Putamen (tissue), 1 donor: ENCODE measurements at regions not wholly inside any gene's neighbourhood (a gene's known extent, or its start where the extent isn't known, plus 50 kb on each side); places are given as distances from the start of the nearest gene placed in this dataset.
"Not testable (repeated sequence)": the region's sequence is repeated elsewhere in the genome, so short reads cannot be mapped to it uniquely, and the experiment has no call there.

Source experiments
- DNase-seq: peaks from one replicate; pipeline ENCODE4 v3.0.0-alpha.2; 2016; ENCODE audit warnings: low spot score

- peak; percentile 42 for DNase-seq
Measured at GRCh38 chr15:38128341-38128781, 124.3 kb upstream of the SPRED1 start.

GRCh38 chr15:38128921-38129320 is 123.7 kb upstream of the SPRED1 start:
- DNase-seq: no peak

DNA sequence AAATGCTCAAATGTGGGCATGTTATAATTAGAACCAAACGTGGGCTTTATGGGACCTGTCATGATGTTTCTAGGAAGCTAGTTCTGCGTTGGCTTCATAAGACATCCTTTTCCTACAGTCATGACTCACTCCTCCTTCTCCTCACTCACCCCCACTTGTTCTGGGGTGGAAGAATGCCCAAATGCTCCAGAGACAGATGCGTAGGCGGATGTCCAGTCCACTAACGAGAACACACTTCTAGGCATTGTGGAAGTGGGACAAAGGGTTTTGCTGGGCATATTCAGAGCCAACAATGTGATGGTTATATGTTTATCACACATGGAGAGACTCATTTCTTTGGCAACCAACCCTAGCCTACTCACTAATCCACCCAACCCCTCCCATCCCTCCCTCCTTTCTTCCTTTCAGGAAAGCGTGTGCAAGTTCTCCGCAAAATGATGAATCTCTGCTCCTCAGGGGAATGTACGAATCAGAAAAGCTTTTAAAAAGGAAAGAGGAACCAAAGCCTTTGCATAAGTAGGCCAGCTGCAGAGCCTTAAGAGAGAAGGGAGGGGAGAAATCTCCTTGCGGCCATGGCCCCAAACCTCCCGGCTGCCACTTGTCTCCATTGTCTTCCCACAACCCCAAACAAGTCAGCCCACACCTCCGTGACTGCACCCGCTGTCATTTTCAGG is 123.0 kb upstream of the SPRED1 start:
- peak; percentile 89 for DNase-seq

GRCh38 chr15:38130205-38130567 is 122.5 kb upstream of the SPRED1 start:
- no peak for DNase-seq

DNA sequence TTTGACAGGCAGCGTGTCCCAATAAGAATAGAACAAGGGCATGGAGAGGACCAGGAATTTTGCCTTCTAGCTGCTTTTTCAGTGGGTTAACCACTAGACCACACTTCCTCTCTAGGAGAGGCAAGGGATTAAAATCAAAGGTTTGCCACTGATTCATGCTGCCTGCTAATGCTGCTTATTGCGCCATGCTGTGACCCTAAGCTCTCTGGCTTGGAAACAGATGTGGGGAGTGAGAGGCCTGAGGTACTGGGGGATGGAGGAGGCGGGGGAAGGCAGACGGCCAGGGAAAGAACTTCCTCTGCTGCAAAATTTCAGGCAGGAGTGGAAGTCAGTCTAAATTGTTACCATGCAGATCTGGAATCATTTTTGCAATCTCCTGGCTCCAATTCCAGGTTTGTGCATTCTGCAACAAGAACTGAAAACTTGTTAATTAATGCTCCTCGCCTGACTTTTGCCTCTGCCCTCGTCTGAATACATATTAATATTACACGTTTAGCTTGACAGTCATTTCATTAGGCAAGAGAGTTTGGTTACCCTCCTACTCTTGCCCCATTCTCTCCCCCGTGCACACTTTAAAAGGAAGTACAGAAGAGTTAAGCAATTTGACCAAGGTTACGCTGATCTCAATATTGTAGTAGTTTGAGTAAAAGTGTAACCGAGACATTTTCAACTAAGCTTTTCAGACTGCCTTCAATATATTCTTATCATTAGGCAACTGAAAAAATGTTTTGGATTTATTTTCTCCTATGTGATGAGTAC is 121.7 kb upstream of the SPRED1 start:
- DNase-seq: peak; percentile 58

GRCh38 chr15:38134252-38134651 is 118.4 kb upstream of the SPRED1 start:
- no peak for DNase-seq

DNA sequence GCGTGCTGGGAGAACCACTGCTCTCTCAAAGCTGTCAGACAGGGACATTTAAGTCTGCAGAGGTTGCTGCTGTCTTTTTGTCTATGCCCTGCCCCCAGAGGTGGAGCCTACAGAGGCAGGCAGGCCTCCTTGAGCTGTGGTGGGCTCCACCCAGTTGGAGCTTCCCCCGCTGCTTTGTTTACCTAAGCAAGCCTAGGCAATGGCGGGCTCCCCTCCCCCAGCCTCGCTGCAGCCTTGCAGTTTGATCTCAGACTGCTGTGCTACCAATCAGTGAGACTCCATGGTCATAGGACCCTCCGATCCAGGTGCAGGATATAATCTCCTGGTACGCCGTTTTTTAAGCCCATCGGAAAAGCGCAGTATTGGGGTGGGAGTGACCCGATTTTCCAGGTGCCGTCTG is 110.4 kb upstream of the SPRED1 start:
- DNase-seq: not testable (repeated sequence)

DNA sequence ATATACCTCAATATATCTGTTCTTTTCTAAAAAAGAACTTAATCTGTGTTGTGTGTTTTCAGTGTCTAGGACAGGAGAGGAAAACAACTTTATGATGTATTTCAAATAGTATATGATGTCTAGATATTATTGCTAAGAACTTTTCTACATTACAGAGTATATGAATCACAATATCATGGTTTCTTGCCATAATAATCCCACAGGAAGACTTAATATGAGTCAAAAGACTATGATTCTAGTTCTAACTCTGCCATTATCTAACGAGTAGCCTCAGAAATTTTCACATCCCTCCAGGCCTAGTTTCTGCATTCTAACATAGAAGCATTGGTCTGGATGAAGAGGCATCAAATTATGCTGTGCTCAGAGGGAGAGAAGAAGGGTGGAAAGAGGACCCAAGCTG is 107.7 kb upstream of the SPRED1 start:
- DNase-seq: no peak

DNA sequence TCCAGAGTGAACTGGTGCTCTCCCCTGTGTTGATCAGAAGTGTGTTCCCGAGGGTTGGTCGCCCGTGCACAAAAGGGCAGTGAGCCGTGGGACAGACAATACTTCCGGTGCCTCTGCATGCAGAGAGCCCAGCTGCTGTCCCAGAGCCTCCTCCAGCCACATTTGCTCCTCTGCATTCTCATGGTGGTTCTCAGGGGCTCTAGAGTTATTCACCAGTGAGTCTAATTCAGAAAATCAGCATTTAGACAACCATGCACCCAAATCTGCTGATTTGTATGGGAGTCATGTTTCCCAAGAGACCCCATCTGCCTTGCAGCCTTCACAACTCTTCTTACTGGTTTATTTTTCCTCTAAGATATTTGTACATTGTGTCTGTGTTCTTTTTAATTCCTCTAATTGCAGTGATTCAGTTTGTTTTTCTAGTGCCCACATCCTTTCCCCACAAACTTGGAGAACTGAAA is 107.0 kb upstream of the SPRED1 start:
- peak; percentile 8 for DNase-seq

DNA sequence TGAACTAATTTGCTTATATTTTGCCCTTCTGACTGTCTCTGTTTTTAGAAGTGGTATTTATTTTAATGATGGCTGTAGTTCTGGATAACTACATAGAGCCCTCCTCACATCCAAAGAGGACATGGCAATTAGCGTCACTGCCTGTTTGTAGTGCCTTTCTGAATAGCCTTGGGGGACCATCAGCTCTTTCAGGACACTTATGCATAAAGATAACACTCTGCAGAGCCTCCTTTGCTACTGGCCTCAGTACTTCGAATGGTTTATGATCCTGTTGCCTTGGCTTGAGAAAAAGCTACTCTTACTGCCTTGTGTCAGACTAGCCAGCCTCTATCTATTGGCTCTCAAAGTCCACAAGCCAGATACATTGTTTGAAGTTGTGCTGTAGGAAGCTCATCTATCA is 105.4 kb upstream of the SPRED1 start:
- no peak for DNase-seq

- DNase-seq: no peak
Measured at GRCh38 chr15:38148471-38148870, 104.2 kb upstream of the SPRED1 start.

GRCh38 chr15:38149315-38149714 is 103.3 kb upstream of the SPRED1 start:
- DNase-seq: no peak

DNA sequence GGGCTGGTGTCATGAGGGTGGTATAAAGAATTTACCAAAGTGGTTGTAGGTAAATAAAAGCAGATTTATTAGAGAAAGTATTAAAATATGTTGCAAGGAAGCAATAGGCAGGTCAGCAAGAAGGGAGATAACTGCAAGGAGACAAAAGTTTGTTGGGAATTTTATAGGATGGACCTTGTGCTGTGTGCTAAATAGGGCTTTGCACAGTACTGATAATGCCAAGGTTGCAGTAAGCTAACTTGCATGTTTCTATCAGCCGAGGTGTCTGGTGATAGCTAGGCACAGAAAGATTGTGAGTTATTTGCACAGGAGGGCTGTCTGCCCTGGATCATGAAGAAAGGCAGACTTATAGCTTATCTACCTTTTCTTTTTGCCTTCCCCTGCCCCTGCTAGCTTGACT is 102.5 kb upstream of the SPRED1 start:
- DNase-seq: no peak

- DNase-seq: no peak
Measured at GRCh38 chr15:38150794-38151193, 101.8 kb upstream of the SPRED1 start.

DNA sequence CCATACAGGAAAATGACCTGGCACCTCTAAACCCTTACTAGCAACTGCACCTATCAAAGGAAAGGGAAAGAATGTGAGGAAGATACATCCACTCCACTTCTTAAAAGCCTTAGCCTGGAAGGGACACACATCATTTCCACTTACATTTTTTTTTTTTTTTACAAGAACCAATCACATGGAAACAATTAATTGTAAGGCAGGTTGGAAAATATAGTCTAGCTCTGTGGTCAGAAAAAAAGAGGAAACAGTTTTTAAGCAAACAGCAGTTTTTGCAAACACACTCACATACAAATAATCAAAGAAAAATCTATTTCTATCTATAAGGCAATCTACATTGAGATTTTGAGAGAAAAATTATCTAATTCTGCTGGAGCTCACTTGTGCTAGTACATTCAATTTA is 98.9 kb upstream of the SPRED1 start:
- no peak for DNase-seq

DNA sequence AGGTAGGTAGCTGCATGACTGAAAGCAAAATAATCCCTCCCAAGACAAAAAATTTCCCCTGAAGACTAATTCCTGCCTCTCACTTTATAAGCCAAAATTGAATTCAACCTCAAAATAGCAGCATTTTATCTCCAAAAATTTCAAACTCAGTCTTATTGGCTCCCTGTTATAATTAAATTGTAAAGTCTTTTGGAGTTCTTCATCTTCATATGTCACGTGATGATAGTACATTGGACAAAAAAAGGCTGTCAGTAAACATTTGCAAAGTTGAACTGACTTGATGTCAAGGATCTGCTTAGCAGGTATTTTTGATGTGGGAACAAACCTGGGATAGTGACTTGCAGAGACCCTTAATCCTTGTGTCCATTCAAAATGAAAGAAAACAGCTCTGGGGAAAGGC is 98.4 kb upstream of the SPRED1 start:
- DNase-seq: no peak

GRCh38 chr15:38154837-38155236 is 97.8 kb upstream of the SPRED1 start:
- no peak for DNase-seq

DNA sequence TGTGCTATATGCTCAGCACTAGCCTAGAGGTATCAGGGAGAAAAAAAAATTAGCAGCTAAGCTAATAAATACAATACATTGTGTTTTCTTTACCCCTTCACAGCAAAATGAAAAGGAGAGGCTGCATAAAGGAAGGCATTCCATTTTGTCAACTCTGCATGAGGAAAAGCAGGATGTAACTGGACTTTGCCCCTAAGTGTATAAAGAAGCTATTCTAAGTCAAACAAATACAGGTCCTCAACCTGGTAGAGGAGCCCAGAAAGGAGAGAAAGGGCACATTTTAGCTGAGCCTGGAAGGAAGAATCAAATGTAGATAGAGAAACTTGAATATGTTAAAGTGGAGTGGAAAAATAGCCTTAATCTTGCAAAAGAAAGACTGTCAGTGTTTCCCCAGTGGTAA is 89.0 kb upstream of the SPRED1 start:
- no peak for DNase-seq

DNA sequence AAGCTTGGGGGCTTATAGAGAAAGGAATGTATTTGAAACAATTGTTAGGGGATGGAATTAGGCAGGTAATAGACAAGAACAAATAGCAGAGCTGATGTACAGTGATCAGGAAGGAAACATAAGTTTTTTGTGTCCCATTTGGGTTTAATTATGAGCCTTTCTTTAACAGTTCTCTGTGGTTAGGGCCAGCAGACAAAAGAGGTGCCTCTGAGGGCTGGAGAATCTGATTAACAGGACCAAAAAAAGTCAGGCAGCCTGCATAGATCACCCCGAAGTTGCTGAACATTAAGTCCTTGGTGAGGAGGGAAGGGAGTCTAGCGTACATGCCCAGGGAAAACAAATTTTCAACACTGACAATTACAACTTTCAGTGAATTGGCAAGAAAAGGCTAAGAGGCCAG is 88.6 kb upstream of the SPRED1 start:
- DNase-seq: no peak

- DNase-seq: no peak
Measured at GRCh38 chr15:38164507-38164906, 88.1 kb upstream of the SPRED1 start.

GRCh38 chr15:38168467-38169070 is 84.1 kb upstream of the SPRED1 start:
- DNase-seq: no peak

GRCh38 chr15:38171973-38172372 is 80.7 kb upstream of the SPRED1 start:
- DNase-seq: no peak

GRCh38 chr15:38174691-38175090 is 77.9 kb upstream of the SPRED1 start:
- DNase-seq: peak; percentile 26
